Fibroblast of the conjunctiva (primary cell): ENCODE measurements at regions not wholly inside any gene's neighbourhood (a gene's known extent, or its start where the extent isn't known, plus 50 kb on each side); places are given as distances from the start of the nearest gene placed in this dataset.
"Not testable (repeated sequence)": the region's sequence is repeated elsewhere in the genome, so short reads cannot be mapped to it uniquely, and the experiment has no call there.

Experiments
- DNase-seq: peaks from one replicate; pipeline ENCODE4 v3.0.0-alpha.2; 2010; ENCODE audit warnings: low read depth

DNA sequence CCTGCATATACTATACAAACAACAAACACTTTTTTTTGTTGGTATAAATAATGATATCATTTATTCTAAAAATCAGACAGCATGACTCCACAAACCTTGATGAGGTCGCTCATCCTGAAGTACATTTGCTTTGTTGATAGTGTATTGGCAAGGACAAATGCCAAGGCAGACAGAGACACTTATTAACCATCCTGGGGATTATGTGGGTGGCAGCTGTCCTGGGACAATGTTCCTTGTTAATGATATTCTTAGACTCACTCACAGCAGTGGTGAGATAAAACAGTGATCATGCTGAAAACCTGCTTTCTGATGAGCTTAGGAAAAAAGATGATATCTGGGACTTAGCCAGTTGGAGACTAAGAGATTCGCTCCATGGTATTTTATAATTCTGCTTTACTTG, 85.4 kb upstream of the OGFRL1 start:
- no peak for DNase-seq

DNA sequence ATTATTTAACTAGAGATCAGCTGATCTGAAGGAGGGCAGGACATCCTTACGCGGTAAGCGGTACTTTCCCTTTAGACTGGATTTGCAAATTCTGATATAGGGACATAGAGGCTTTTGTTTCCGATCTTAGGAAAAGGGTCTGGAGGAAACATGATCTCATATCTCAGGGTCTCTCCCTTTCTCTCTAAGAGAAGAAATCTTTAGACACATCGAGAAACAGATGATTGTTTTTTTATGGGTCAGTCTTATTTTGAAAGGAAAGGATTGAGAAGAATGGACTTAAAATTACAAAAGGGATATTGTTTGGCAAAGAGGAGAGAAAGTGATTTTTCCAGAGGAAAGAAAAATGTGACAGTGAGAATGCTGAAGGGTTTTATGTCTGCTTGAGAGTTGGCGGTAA, 83.9 kb upstream of the OGFRL1 start:
- DNase-seq: no peak

DNA sequence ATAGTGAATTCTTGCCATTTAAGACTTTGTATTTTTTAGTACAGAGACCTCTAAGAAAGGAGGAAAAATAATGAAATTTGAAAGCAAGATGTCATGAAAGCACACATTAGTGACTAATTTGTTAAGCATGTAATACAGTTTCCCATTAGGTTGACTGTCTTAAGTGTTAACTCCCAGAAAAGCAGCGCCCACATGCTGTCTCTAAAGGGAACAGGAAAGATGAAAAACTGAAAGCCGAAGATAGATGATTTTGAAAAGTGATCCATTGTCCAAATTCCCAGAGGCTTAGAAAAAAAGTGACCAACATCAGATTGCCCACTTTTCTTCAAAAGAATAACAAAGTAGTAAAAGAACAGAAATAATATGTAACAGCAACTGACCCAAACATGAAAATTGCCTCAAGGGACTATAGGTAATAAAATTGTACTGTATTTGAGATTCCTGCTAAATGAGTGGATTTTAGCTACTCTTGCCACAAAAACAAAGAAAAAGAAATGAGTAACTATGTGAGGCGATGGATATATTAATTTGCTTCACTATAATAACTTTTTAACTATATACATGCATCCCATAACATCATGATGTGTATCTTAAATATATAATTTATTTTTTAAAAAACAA, 83.2 kb upstream of the OGFRL1 start:
- DNase-seq: no peak

DNA sequence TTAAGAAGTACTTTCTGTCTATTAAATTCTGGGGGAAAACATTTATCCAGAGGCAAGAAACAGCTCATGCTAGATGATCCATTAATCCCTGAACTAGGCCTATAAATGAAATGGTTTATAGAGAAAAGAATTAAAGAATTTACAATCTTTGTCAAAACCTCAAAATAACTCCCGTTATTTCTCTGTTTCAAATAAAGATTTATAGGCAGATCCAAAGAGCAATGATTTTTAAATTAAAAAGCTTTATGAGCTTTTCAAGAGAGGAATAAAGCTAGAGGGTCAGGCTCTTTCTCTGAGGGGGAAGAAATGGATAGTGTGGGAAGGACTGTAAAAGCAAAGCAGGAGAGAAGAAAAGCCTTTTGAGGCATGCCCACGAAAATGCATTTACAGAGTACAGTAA, 82.5 kb upstream of the OGFRL1 start:
- DNase-seq: no peak

DNA sequence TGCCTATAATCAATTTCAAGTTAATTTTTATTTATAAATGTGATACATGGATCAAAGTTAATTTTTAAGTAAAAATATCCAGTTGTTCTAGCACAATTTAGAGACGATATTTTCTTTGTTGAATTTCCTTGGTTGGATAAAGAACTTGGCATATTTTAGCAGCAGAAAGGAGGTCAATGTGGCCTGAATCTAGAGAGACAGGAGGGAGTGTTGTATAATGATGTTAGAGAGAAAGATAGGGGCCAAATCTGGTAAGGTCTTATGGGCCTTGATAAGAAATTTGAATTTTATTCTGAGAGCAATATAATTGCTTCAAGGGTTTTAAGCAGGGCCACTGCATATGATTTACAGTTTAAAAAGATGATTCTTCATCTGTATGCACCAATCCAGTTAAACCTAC, 79.4 kb upstream of the OGFRL1 start:
- no peak for DNase-seq

DNA sequence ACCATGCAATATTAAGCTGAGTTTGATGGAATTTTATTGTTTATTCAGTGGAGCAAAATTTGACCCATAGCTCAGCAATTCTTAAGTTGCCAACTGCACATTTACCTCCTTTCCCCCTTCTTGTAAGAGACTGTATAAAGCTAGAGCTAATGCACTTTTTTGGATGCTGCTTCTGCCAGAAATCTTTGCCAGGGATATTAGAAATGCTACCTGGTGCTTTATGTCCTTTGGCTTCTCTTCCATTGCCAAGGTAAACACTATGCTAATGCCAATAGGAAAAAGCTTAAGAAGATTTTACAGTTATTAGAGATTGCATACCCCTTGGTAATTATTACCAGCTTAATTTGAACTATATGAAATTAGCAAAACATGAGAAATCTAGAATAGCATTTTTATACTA, 79.0 kb upstream of the OGFRL1 start:
- DNase-seq: no peak

DNA sequence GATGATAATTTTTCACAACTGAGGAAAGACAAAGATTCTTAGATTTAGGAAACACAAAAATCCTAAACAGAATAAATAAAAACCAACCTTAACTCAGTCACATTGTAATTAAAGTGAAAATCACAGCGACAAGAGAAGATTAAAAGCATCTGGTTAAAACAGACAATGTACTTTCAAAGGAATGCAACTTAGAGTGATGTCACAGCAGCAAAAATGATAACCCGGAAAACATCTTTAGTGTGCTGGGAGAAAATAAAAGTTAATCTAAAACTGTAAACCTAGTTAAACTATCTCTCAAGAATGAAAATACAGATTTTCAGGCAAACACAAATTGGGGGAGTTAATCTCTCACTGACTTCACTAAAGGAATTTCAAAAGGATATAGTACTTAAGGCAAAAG, 76.8 kb upstream of the OGFRL1 start:
- DNase-seq: no peak

DNA sequence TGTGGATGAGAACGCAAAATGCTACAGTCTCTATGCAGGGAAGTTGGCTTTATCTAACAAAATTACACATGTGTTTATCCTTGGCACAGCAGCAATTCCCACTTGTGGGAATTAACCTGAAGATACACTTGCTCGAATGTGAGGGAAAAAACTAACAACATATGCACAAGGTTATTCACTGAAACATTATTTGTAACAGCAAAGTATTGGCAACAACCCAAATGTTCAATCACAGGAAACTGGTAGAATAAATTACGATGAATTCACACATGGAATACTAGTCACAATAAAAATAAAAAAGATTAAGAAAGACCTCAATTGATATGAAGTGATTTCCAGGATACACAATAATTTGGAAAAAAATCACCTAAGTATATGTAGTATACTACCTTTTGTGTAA, 68.1 kb upstream of the OGFRL1 start:
- no peak for DNase-seq

DNA sequence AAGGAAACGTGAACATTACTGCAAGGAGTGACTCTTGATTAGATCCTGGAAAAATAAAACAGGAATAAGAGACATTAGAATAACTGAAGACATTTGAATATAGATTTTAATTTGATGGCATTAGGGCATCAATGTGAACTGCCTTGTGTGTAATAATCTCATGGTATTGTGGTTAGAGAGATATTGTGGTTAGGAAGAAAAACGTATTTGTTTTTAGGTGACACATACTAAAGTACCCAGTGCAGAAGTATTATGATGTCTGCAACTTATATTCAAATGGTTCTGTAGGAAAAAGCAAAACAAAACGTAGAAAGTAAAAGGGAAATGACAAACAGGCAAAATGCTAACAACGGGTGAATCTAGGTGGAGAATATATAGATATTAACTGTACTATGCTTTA, 65.9 kb upstream of the OGFRL1 start:
- DNase-seq: no peak

DNA sequence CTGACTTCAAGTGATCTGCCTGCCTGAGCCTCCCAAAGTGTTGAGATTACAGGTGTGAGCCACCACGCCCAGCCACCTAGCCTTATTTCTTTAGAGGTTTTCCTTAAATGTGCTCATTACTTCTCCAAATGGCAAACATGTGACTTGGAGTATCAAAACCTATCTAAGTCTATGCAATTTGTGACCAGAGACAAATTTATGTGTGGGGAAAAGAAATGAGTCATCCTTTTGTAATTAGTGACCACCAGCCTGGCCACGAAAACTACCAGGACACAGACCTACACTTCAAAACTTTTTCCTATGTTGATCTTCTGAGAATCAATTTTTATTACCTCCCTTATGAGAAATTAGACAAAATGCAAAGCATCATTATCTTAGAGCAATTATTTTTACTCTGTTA, 64.6 kb upstream of the OGFRL1 start:
- no peak for DNase-seq

DNA sequence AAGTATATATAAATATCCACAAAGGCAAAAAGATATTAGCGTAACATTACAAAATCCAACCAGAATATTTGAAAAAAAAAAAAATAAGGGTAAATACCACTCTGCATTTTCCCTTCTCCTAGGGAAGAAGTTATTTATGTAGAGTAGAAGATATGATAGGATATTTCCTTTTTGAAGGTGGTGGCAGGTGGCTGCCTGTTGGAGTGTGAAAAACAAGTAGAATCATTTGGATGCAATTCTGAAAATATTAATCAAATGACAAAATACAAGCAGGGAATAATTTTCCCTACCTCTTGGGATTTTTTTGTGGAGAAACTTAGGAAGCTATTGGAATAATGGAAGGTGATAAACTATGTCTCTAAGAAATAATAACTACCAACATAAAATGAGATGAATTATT, 62.5 kb upstream of the OGFRL1 start:
- no peak for DNase-seq

DNA sequence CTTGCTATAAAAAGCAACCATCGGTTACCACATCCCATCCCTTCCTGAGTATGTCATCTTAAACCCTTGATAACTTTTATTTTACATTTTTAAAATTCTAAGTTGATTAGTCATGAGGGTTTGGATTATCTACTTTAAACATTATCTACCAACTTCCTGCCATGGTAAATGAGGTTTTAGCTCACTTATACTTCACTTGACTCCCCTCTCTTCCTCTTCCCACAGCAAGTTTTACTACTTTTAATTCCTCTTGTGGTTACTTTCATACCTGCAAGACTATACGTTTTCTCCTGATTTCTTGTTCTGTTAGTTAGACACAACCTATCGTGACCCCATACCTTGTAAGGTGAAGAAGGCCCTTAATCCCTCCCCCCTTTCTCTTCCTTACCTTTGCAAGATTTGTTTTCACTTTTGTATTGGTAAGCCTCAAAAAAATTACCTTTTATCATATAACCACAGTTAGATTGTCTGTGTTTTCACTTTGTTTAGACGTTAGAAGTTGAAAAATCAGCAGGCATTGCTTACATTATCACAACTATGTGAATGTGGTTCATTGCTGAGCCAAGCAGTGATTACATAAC, 60.1 kb upstream of the OGFRL1 start:
- no peak for DNase-seq

DNA sequence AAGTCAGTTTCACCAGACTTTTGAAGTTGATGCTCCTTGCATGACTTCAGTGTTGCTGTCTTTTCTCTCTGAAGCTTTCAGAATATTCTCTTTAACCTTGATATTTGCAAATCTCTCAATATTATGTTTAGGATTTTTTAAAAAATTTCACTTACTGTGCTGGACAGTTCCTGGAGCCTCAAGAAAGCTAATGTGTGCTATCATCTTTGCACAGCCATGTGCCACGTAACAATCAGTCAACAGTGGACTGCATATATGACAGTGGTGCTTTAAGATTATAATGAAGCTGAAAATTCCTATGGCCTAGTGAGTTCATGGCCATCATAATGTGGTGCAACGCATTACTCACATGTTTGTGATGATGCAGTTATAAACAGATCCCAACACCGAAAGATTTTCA, 59.1 kb upstream of the OGFRL1 start:
- no peak for DNase-seq

DNA sequence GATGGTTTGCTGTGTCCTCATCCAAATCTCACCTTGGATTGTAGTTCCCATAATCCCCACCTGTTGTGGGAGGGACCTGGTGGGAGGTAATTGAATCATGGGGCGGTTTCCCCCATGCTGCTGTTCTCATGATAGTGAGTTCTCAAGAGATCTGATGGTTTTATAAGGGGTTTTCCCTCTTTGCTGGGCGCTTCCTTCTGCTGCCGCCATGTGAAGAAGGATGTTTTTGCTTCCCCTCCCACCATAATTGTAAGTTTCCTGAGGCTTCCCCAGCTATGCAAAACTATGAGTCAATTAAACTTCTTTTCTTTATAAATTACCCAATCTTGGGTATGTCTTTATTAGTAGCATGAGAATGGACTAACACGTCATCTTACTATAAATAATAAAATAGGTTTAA, 55.7 kb upstream of the OGFRL1 start:
- DNase-seq: not testable (repeated sequence)

DNA sequence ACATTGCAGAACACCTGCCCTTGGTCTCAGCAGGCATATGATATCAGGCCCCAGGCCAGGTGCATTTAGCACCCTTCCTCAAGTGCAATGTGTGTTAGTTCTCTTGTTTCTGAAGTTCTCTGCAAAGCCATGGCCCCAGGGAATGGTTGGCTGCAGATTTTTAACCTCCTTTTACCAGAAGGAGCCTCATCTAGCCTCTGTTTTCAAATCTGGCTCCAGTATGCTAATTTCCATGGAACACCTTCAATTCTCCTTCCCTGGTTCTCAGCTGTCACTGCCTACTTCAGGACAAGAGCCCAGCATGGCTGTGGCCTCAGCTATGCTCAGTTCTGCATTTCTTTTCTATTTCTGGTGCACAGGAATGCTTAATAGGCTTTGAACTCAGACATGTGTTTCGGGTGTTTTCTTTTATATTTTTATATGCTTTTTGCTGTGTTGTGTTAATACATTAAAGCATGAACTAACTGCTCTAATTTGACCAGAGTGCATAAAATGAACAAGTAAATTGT, 51.6 kb upstream of the OGFRL1 start:
- no peak for DNase-seq

DNA sequence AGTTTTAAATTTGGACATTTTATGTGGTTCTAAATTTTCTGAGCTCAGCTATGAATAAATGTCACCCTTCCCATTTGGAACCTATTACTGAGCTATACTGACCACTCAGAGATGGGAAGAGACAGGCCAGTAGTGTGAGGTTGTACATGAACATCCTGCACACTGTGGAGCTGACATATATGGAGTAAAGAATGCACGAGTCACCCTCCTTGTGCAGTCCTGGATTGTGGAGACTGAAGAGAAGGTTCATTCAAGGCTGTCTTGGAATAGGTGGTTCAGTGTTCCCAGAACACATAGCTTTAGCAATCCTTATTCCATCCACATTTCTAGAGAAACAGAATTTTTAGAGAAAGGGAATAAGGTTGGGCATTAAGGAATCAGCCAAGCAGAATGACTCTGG, 50.3 kb upstream of the OGFRL1 start:
- DNase-seq: no peak
